Loucy (cell line): ENCODE measurements at regions not wholly inside any gene's neighbourhood (a gene's known extent, or its start where the extent isn't known, plus 50 kb on each side); places are given as distances from the start of the nearest gene placed in this dataset.

ENCODE experiments used
- H2AFZ ChIP-seq: fragments of 200-600 bp; sonication (generic); 2 replicates; pipeline ENCODE4 v1.6.0; 2016; ENCODE audit warnings: antibody characterized with exemption, mild to moderate bottlenecking, low read length, moderate library complexity
- H3F3A ChIP-seq: fragments of 200-600 bp; 2 replicates; pipeline ENCODE4 v1.6.0; 2016; ENCODE audit warnings: antibody characterized with exemption, low read depth, mild to moderate bottlenecking
- H3K27me3 ChIP-seq: fragments of 200-600 bp; sonication (generic); 2 replicates; pipeline ENCODE4 v1.6.1; 2014; ENCODE audit warnings: low read length, mild to moderate bottlenecking; ENCODE audit not compliant: insufficient read depth, poor library complexity, severe bottlenecking
- H3K36me3 ChIP-seq: fragments of 200-600 bp; sonication (generic); 2 replicates; pipeline ENCODE4 v1.6.1; 2016; ENCODE audit warnings: low read length; ENCODE audit not compliant: insufficient read depth
- H3K4me1 ChIP-seq: fragments of 200-600 bp; sonication (generic); 2 replicates; pipeline ENCODE4 v1.5.1; 2014; ENCODE audit warnings: low read length, mild to moderate bottlenecking; ENCODE audit not compliant: insufficient read depth, poor library complexity, severe bottlenecking
- H3K4me2 ChIP-seq: fragments of 200-600 bp; sonication (generic); 2 replicates; pipeline ENCODE4 v1.6.0; 2014; ENCODE audit warnings: antibody characterized with exemption, low read length, low read depth, mild to moderate bottlenecking; ENCODE audit not compliant: poor library complexity, severe bottlenecking
- H3K4me3 ChIP-seq: fragments of 200-600 bp; sonication (generic); 2 replicates; pipeline ENCODE4 v1.5.1; 2014; ENCODE audit warnings: low read length, mild to moderate bottlenecking, mixed read lengths; ENCODE audit not compliant: poor library complexity, severe bottlenecking
- H3K79me2 ChIP-seq: fragments of 200-600 bp; sonication (generic); 2 replicates; pipeline ENCODE4 v1.6.1; 2014; ENCODE audit warnings: low read length; ENCODE audit not compliant: insufficient read depth
- H3K9ac ChIP-seq: fragments of 200-600 bp; sonication (generic); 2 replicates; pipeline ENCODE4 v1.6.0; 2014; ENCODE audit warnings: mild to moderate bottlenecking, low read depth, low read length, moderate library complexity; ENCODE audit not compliant: poor library complexity, severe bottlenecking
- H3K9me2 ChIP-seq: fragments of 200-600 bp; sonication (generic); replicated peaks from 2 replicates; pipeline ENCODE4 v1.6.1; 2016; ENCODE audit warnings: low read depth, low read length, mixed read lengths
- H3K9me3 ChIP-seq: fragments of 200-600 bp; sonication (generic); 2 replicates; pipeline ENCODE4 v1.6.1; 2014; ENCODE audit warnings: mild to moderate bottlenecking, antibody characterized with exemption, low read length, low read depth; ENCODE audit not compliant: insufficient read depth
- H4K20me1 ChIP-seq: fragments of 200-600 bp; sonication (generic); 2 replicates; pipeline ENCODE4 v1.6.0; 2014; ENCODE audit warnings: antibody characterized with exemption, low read length, mild to moderate bottlenecking; ENCODE audit not compliant: insufficient read depth, poor library complexity, severe bottlenecking
- EZH2phosphoT487 ChIP-seq: fragments of 200-600 bp; IDR thresholded peaks from 2 replicates; pipeline ENCODE4 v1.6.1; 2018; ENCODE audit warnings: antibody characterized with exemption, mild to moderate bottlenecking, moderate library complexity, borderline replicate concordance
- TF ChIP-seq, protein P1 (sequence below): fragments of 200-600 bp; sonication (generic); conservative IDR thresholded peaks from 2 replicates; pipeline ENCODE4 v1.5.1; 2014; ENCODE audit warnings: mild to moderate bottlenecking, antibody characterized with exemption, low read length

DNA sequence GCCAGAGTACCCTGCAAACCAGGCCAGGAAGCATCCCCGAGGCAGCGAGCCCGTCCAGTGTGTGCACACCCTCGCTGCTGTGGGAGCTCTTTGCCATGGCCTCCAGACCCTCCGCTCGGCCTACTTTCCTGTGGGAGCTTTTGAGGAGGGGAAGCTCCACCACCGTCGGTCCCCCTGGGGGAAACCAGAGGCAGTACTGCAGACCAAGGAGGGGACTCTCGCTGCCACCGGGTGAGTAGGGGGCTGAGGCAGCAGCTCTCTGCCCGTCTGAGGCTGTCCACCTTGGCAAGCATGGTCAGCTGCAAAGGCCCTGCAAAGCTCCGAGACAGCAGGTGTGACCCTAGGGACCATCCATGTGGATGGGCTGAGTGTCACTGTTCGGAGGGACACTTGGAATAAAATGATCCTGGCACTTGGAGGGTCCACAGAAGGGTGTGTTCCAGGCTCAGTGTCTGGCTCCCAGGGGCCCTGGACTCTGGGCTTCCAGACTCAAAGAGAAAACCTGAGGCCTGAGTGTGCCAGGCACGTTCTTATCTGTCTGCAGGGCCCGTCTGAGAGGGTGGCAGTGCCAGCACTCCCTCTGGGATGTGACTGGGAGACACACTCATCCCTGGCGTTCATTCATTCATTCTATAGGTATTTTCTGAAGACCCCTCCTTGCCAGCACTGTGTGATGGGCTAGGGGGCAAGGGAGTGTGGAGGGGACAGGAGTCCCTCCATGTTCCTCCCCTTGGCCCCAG is 282.8 kb upstream of the HS6ST1 start:
- H3K36me3 ChIP-seq = no peaks in the 10 kb centered on the region
- 0 out of 2 replicates have a peak, but pooled peaks cover 5% of the 10 kb centered on the region for H3F3A ChIP-seq
- H3K9me2 ChIP-seq = no peaks in the 10 kb centered on the region
- H3K9ac ChIP-seq = no peak overlapping the region
- H3K9me3 ChIP-seq = no peaks in the 10 kb centered on the region
- no peak overlapping the region for H2AFZ ChIP-seq
- TF ChIP-seq, protein P1, sequence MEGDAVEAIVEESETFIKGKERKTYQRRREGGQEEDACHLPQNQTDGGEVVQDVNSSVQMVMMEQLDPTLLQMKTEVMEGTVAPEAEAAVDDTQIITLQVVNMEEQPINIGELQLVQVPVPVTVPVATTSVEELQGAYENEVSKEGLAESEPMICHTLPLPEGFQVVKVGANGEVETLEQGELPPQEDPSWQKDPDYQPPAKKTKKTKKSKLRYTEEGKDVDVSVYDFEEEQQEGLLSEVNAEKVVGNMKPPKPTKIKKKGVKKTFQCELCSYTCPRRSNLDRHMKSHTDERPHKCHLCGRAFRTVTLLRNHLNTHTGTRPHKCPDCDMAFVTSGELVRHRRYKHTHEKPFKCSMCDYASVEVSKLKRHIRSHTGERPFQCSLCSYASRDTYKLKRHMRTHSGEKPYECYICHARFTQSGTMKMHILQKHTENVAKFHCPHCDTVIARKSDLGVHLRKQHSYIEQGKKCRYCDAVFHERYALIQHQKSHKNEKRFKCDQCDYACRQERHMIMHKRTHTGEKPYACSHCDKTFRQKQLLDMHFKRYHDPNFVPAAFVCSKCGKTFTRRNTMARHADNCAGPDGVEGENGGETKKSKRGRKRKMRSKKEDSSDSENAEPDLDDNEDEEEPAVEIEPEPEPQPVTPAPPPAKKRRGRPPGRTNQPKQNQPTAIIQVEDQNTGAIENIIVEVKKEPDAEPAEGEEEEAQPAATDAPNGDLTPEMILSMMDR = no peak
- TF ChIP-seq EZH2phosphoT487 = no peak
- H3K4me2 ChIP-seq = no peak overlapping the region
- H3K4me1 ChIP-seq = peaks cover 23% of the 10 kb centered on the region
- no peaks in the 10 kb centered on the region for H3K27me3 ChIP-seq
- no peaks in the 10 kb centered on the region for H4K20me1 ChIP-seq
- no peaks in the 10 kb centered on the region for H3K79me2 ChIP-seq
- no peak overlapping the region for H3K4me3 ChIP-seq

DNA sequence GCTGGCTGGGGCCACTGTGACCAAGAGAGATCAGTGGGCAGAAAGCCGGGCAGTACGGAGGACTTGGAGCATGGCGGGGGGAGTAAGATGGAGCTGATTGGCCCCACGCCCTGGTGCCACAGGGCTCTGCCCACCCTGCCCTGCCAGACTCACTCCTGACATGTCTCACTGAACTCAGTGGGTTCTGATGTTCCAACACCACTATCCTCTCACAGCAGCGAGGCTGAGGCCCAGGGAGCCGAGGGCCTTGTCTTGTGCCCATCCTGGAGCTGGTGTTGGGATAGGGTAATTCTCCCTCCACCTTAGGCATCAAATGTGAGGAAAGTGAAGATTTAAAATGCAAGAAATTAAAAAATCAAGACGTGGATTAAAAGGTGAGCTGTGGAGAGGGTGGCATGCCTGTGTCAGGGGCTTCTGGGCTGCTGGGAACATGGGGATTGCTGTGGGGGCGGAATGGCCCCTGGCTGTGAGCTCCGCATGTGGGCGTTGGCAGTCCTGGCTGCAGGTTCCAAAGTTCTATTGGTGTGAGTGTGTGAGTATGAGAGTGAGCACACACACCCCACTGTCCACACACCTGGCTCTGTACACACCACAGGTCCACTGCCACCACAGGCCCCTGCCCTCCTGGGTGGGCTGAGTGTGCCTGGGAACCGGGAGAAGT is 283.5 kb upstream of the HS6ST1 start:
- H3K4me1 ChIP-seq = peaks cover 23% of the 10 kb centered on the region
- H3F3A ChIP-seq = 0 out of 2 replicates have a peak, but pooled peaks cover 5% of the 10 kb centered on the region
- H4K20me1 ChIP-seq = no peaks in the 10 kb centered on the region

DNA sequence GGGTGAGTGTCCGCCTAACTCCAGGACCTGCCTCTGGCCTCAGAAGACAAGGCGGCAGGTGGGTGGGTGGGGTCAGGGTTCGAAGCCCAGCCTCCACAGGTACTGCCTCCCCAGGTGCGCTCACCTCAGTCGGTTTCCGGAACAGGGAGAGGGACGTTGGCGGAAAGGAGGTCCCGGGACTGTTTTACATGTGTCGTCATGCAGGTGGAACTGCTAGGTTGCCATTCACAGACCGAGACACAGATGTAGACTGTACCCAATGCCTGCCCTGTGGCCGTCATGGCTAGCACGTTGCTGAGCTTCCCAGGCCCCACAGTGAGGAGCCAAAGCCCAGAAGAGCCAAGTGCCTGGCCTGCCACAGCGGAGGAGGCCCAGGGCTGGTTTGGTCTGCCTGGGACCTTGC is 284.0 kb upstream of the HS6ST1 start:
- Histone ChIP-seq H4K20me1 (no peaks in the 10 kb centered on the region), H3K4me3 (no peak overlapping the region), H3K9ac (no peak overlapping the region), H3K9me2 (no peaks in the 10 kb centered on the region), H2AFZ (no peak overlapping the region), H3K27me3 (no peaks in the 10 kb centered on the region), H3K36me3 (no peaks in the 10 kb centered on the region), H3K4me1 (peaks cover 28% of the 10 kb centered on the region), H3K9me3 (no peaks in the 10 kb centered on the region), H3K4me2 (no peak overlapping the region), H3K79me2 (no peaks in the 10 kb centered on the region), H3F3A (0 out of 2 replicates have a peak, but pooled peaks cover 5% of the 10 kb centered on the region)
- TF ChIP-seq, protein P1 = no peak
- no peak for TF ChIP-seq EZH2phosphoT487

More for the DNA sequence above, 283.5 kb upstream of the HS6ST1 start:
- Histone ChIP-seq H3K9me2 (no peaks in the 10 kb centered on the region), H3K4me3 (no peak overlapping the region), H2AFZ (no peak overlapping the region), H3K9me3 (no peaks in the 10 kb centered on the region), H3K9ac (no peak overlapping the region), H3K27me3 (no peaks in the 10 kb centered on the region), H3K4me2 (no peak overlapping the region), H3K36me3 (no peaks in the 10 kb centered on the region), H3K79me2 (no peaks in the 10 kb centered on the region)
- no peak for TF ChIP-seq EZH2phosphoT487
- TF ChIP-seq, protein P1 = no peak
